Esophagus squamous epithelium (tissue), 4 donors: ENCODE measurements at regions not wholly inside any gene's neighbourhood (a gene's known extent, or its start where the extent isn't known, plus 50 kb on each side); places are given as distances from the start of the nearest gene placed in this dataset.

Source experiments
- CTCF ChIP-seq, 6 experiments: fragments of 450-650 bp in 4 of 6; fragments of 200-600 bp in 2 of 6; sonication (generic) in 2 of 6; IDR thresholded peaks; one replicate each; pipeline ENCODE4 v1.5.1; 2016 to 2019; ENCODE audit warnings: antibody characterized with exemption in 6 of 6, mild to moderate bottlenecking in 4 of 6, moderate library complexity in 4 of 6
- POLR2A ChIP-seq, 4 donors: fragments of 450-650 bp; IDR thresholded peaks; one replicate each; pipeline ENCODE4 v1.6.1; 2017; ENCODE audit warnings: antibody characterized with exemption in 4 of 4, mild to moderate bottlenecking in 4 of 4, moderate library complexity in 3 of 4

GRCh38 chr18:66994790-66995189 is 390.9 kb upstream of the CDH19 start:
- TF ChIP-seq CTCF (IDR thresholded peaks at IDR 0.05) (no peak), POLR2A (IDR thresholded peaks at IDR 0.05) (no peak)
